ENCODE measurements at regions not wholly inside any gene's neighbourhood (a gene's known extent, or its start where the extent isn't known, plus 50 kb on each side); places are given as distances from the start of the nearest gene placed in this dataset.

- H3K27ac ChIP-seq (ENCODE audit: low read length): no peak overlapping the region
- DNase-seq: no peak
Observed at GRCh38 chr11:80104191-80104590, 663.4 kb upstream of the TENM4 start.

GRCh38 chr11:80103142-80103859, 662.5 kb upstream of the TENM4 start:
- Histone ChIP-seq H2AFZ (ENCODE audit: low read length) (no peak overlapping the region), H3K79me2 (ENCODE audit: low read length) (no peaks in the 10 kb centered on the region), H3K9me3 (ENCODE audit: low read length) (no peaks in the 10 kb centered on the region; the same call in 1 of the 2 replicates), H3K9me2 (replicated peaks; ENCODE audit: low read length) (no peaks in the 10 kb centered on the region), H3F3A (ENCODE audit: low read length, unreplicated experiment) (no peaks in the 10 kb centered on the region), H3K27me3 (ENCODE audit: low read length) (no peaks in the 10 kb centered on the region), H3K4me2 (ENCODE audit: low read length) (no peak overlapping the region), H3K27ac (ENCODE audit: low read length) (no peak overlapping the region), H3K9ac (ENCODE audit: low read length) (no peak overlapping the region), H3K36me3 (ENCODE audit: low read depth, low read length) (no peaks in the 10 kb centered on the region), H4K20me1 (ENCODE audit: low read length) (no peaks in the 10 kb centered on the region), H3K4me3 (ENCODE audit: low read length) (no peak overlapping the region), H3K4me1 (ENCODE audit: insufficient read depth, low read length) (no peaks in the 10 kb centered on the region)
- BruUV-seq (replicated peaks): no TSS peak
- DNase-seq (peak; percentile 78), ATAC-seq (no peak)
- TF ChIP-seq EZH2 (IDR thresholded peaks at IDR 0.05; ENCODE audit: low read length, unreplicated experiment) (no peak), CTCF (conservative IDR thresholded peaks at IDR 0.05; ENCODE audit: low read depth, low read length) (no peak), EZH2phosphoT487 (IDR thresholded peaks at IDR 0.05; ENCODE audit: borderline replicate concordance, low read length) (no peak)
- POLR2A ChIA-PET (ENCODE audit: unreplicated experiment): no interaction called here
- intact Hi-C loops (cut with micrococcal nuclease): no loop called here
- CTCF ChIA-PET: no interaction called here

More at GRCh38 chr11:80104191-80104590, 663.4 kb upstream of the TENM4 start:
- intact Hi-C loops (cut with micrococcal nuclease): no loop called here
- ATAC-seq: no peak
- Histone ChIP-seq H3K9me2 (replicated peaks; ENCODE audit: low read length) (no peaks in the 10 kb centered on the region), H2AFZ (ENCODE audit: low read length) (no peak overlapping the region), H4K20me1 (ENCODE audit: low read length) (no peaks in the 10 kb centered on the region), H3K27me3 (ENCODE audit: low read length) (no peaks in the 10 kb centered on the region), H3K9me3 (ENCODE audit: low read length) (no peaks in the 10 kb centered on the region; the same call in 1 of the 2 replicates), H3K4me3 (ENCODE audit: low read length) (no peak overlapping the region), H3K4me1 (ENCODE audit: insufficient read depth, low read length) (no peaks in the 10 kb centered on the region), H3K4me2 (ENCODE audit: low read length) (no peak overlapping the region), H3F3A (ENCODE audit: low read length, unreplicated experiment) (no peaks in the 10 kb centered on the region), H3K9ac (ENCODE audit: low read length) (no peak overlapping the region), H3K79me2 (ENCODE audit: low read length) (no peaks in the 10 kb centered on the region), H3K36me3 (ENCODE audit: low read depth, low read length) (no peaks in the 10 kb centered on the region)
- no peak for TF ChIP-seq EZH2phosphoT487 (IDR thresholded peaks at IDR 0.05; ENCODE audit: borderline replicate concordance, low read length)
- no peak for TF ChIP-seq CTCF (conservative IDR thresholded peaks at IDR 0.05; ENCODE audit: low read depth, low read length)
- no peak for TF ChIP-seq EZH2 (IDR thresholded peaks at IDR 0.05; ENCODE audit: low read length, unreplicated experiment)
- no TSS peak for BruUV-seq (replicated peaks)
- POLR2A ChIA-PET (ENCODE audit: unreplicated experiment): no interaction called here
- CTCF ChIA-PET: no interaction called here

GRCh38 chr11:80097146-80097545, 656.3 kb upstream of the TENM4 start:
- no peaks in the 10 kb centered on the region; the same call in 1 of the 2 replicates for H3K9me3 ChIP-seq (ENCODE audit: low read length)
- DNase-seq (no peak), ATAC-seq (no peak)
- ChIA-PET CTCF (no interaction called here), POLR2A (ENCODE audit: unreplicated experiment) (no interaction called here)
- no peaks in the 10 kb centered on the region for H4K20me1 ChIP-seq (ENCODE audit: low read length)
- H2AFZ ChIP-seq (ENCODE audit: low read length): no peak overlapping the region
- H3K36me3 ChIP-seq (ENCODE audit: low read depth, low read length): no peaks in the 10 kb centered on the region
- H3K4me2 ChIP-seq (ENCODE audit: low read length): no peak overlapping the region
- H3K27ac ChIP-seq (ENCODE audit: low read length): no peak overlapping the region
- H3K4me3 ChIP-seq (ENCODE audit: low read length): no peak overlapping the region
- H3K27me3 ChIP-seq (ENCODE audit: low read length): no peaks in the 10 kb centered on the region
- H3K79me2 ChIP-seq (ENCODE audit: low read length): no peaks in the 10 kb centered on the region
- BruUV-seq (replicated peaks): no TSS peak
- no peak overlapping the region for H3K9ac ChIP-seq (ENCODE audit: low read length)
- H3K9me2 ChIP-seq (replicated peaks; ENCODE audit: low read length): no peaks in the 10 kb centered on the region
- intact Hi-C loops (cut with micrococcal nuclease): no loop called here
- no peaks in the 10 kb centered on the region for H3F3A ChIP-seq (ENCODE audit: low read length, unreplicated experiment)
- no peaks in the 10 kb centered on the region for H3K4me1 ChIP-seq (ENCODE audit: insufficient read depth, low read length)
- no peak for TF ChIP-seq EZH2phosphoT487 (IDR thresholded peaks at IDR 0.05; ENCODE audit: borderline replicate concordance, low read length)
- no peak for TF ChIP-seq EZH2 (IDR thresholded peaks at IDR 0.05; ENCODE audit: low read length, unreplicated experiment)
- no peak for TF ChIP-seq CTCF (conservative IDR thresholded peaks at IDR 0.05; ENCODE audit: low read depth, low read length)

Data from PC-3 (cell line).